SK-N-MC (cell line): ENCODE measurements at regions not wholly inside any gene's neighbourhood (a gene's known extent, or its start where the extent isn't known, plus 50 kb on each side); places are given as distances from the start of the nearest gene placed in this dataset.

Experiments used
- EZH2 ChIP-seq: fragments of 200-600 bp; sonication (generic); IDR thresholded peaks from one replicate; pipeline ENCODE4 v1.6.1; 2017; ENCODE audit warnings: antibody characterized with exemption
- POLR2AphosphoS5 ChIP-seq: IDR thresholded peaks from 2 replicates; pipeline ENCODE4 v1.6.1; 2012; ENCODE audit warnings: mild to moderate bottlenecking, low read depth, low read length, borderline replicate concordance

DNA sequence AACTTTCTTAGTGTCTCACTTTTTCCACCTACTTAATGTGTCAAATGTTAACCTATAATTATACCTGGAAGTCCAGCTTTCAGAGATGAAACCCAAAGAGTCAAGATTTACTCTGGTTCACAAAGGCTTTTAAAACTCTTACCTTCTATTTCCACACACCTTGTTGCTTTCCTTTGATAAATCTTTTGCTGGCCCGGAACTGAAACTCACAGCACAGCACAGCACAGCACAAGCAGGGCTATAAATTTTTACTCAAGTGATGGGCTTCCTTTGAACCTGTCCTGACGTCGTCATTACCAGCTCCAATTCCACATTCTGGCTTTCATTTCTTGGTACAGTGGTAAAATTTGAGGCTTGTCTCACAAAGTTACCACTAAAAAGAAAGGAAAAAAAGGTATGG, 861.0 kb downstream of the SORCS3 start:
- TF ChIP-seq EZH2: no peak
- no peak for TF ChIP-seq POLR2AphosphoS5
